Natural killer cell (primary cell): ENCODE measurements at regions not wholly inside any gene's neighbourhood (a gene's known extent, or its start where the extent isn't known, plus 50 kb on each side); places are given as distances from the start of the nearest gene placed in this dataset.

Experiments used
- ATAC-seq, 3 donors: fragments of 150-1000 bp in 2 of 3; fragments of 200-7000 bp in 1 of 3; cut with Tn5 transposase; 1 replicate in 1 of 3; 2 replicates in 2 of 3; pipeline ENCODE4 v1.10.0; 2021; ENCODE audit warnings: mild to moderate bottlenecking in 2 of 3, moderate library complexity in 2 of 3
- DNase-seq, 2 donors: peaks; one replicate each; pipeline versions ENCODE4 v3.0.0 to v3.0.0-alpha.2; 2013 to 2021; ENCODE audit warnings: mixed read lengths in 1 of 2
- H3K27ac ChIP-seq: one replicate; pipeline ENCODE4 v1.5.1; 2013; ENCODE audit warnings: mild to moderate bottlenecking, low read length
- H3K27me3 ChIP-seq: one replicate; pipeline ENCODE4 v1.6.1; 2013; ENCODE audit warnings: low read length; ENCODE audit not compliant: control insufficient read depth, insufficient read depth
- H3K36me3 ChIP-seq: one replicate; pipeline ENCODE4 v1.6.1; 2013; ENCODE audit warnings: low read length; ENCODE audit not compliant: control insufficient read depth, insufficient read depth
- H3K4me1 ChIP-seq: one replicate; pipeline ENCODE4 v1.6.1; 2013; ENCODE audit warnings: low read length; ENCODE audit not compliant: control insufficient read depth, insufficient read depth
- H3K4me3 ChIP-seq: one replicate; pipeline ENCODE4 v1.5.1; 2013; ENCODE audit warnings: low read length
- H3K9me3 ChIP-seq: one replicate; pipeline ENCODE4 v1.6.1; 2013; ENCODE audit warnings: low read length; ENCODE audit not compliant: control insufficient read depth, insufficient read depth
- H3K27ac Mint-ChIP-seq, 2 donors: one replicate each; pipeline ENCODE4 v1.8.0; 2022; ENCODE audit warnings: mild to moderate bottlenecking in 2 of 2, mixed read lengths in 2 of 2, moderate library complexity in 1 of 2
- H3K27me3 Mint-ChIP-seq, 2 donors: one replicate each; pipeline ENCODE4 v1.8.0; 2022; ENCODE audit warnings: low read depth in 2 of 2, mixed read lengths in 2 of 2
- H3K36me3 Mint-ChIP-seq: one replicate; pipeline ENCODE4 v1.8.0; 2022; ENCODE audit warnings: mixed read lengths
- H3K4me1 Mint-ChIP-seq, 2 donors: one replicate each; pipeline ENCODE4 v1.8.0; 2022; ENCODE audit warnings: mixed read lengths in 2 of 2
- H3K4me3 Mint-ChIP-seq: one replicate; pipeline ENCODE4 v1.8.0; 2022; ENCODE audit warnings: mild to moderate bottlenecking, moderate library complexity, mixed read lengths
- H3K9me3 Mint-ChIP-seq, 2 donors: one replicate each; pipeline ENCODE4 v1.8.0; 2022; ENCODE audit warnings: mixed read lengths in 2 of 2
- CTCF ChIP-seq: fragments of 200-600 bp; IDR thresholded peaks from one replicate; pipeline ENCODE4 v1.8.0; 2022; ENCODE audit warnings: antibody characterized with exemption
- WGBS: methylation state at CpG from one replicate; pipeline ENCODE4 v1.1.7; 2013; ENCODE audit warnings: missing lambda C conversion rate; ENCODE audit not compliant: insufficient coverage; 5-methylcytosine and 5-hydroxymethylcytosine counted together
- intact Hi-C: fragments of 100-400 bp; cut with micrococcal nuclease; formaldehyde crosslinking; loops from one replicate; pipeline ENCODE4 v1.14.2; 2022

GRCh38 chr2:221926327-221926726 is 354.2 kb upstream of the EPHA4 start:
- Histone ChIP-seq H3K4me3 (no peak overlapping the region), H3K36me3 (no peaks in the 10 kb centered on the region), H3K27ac (no peak overlapping the region), H3K9me3 (no peaks in the 10 kb centered on the region), H3K4me1 (no peaks in the 10 kb centered on the region), H3K27me3 (no peaks in the 10 kb centered on the region)
- no peaks in the 10 kb centered on the region for H3K27me3 Mint-ChIP-seq
- 88% methylated on average over 1 of the region's 2 CpGs for WGBS
- H3K36me3 Mint-ChIP-seq = no peaks in the 10 kb centered on the region
- DNase-seq (no peak), ATAC-seq (no peak)
- intact Hi-C loops = no loop called here
- H3K4me1 Mint-ChIP-seq = no peaks in the 10 kb centered on the region
- H3K27ac Mint-ChIP-seq = no peak overlapping the region
- TF ChIP-seq CTCF = no peak
- H3K9me3 Mint-ChIP-seq = peaks cover 0 to 2% of the 10 kb centered on the region in 2 donors
- H3K4me3 Mint-ChIP-seq = no peak overlapping the region

- no peak for DNase-seq
- intact Hi-C loops = no loop called here
- Mint-ChIP-seq H3K27ac (no peak overlapping the region), H3K9me3 (peaks cover 0 to under 1% of the 10 kb centered on the region in 2 donors), H3K4me3 (no peak overlapping the region), H3K27me3 (no peaks in the 10 kb centered on the region), H3K4me1 (no peaks in the 10 kb centered on the region), H3K36me3 (no peaks in the 10 kb centered on the region)
- Histone ChIP-seq H3K27me3 (no peaks in the 10 kb centered on the region), H3K4me3 (no peak overlapping the region), H3K9me3 (no peaks in the 10 kb centered on the region), H3K4me1 (no peaks in the 10 kb centered on the region), H3K36me3 (no peaks in the 10 kb centered on the region), H3K27ac (no peak overlapping the region)
- TF ChIP-seq CTCF = no peak
- ATAC-seq = no peak
Observed at GRCh38 chr2:221924576-221924975, 352.5 kb upstream of the EPHA4 start.

- no peaks in the 10 kb centered on the region for H3K4me1 ChIP-seq
- ATAC-seq (no peak), DNase-seq (no peak)
- H3K27ac ChIP-seq = no peak overlapping the region
- H3K4me3 ChIP-seq = no peak overlapping the region
- TF ChIP-seq CTCF = no peak
- H3K36me3 ChIP-seq = no peaks in the 10 kb centered on the region
- H3K9me3 ChIP-seq = no peaks in the 10 kb centered on the region
- H3K27me3 Mint-ChIP-seq = no peaks in the 10 kb centered on the region
- no peak overlapping the region for H3K4me3 Mint-ChIP-seq
- 78% methylated on average over 2 of the region's 2 CpGs for WGBS
- no peaks in the 10 kb centered on the region for H3K36me3 Mint-ChIP-seq
- no peaks in the 10 kb centered on the region for H3K27me3 ChIP-seq
- H3K27ac Mint-ChIP-seq = no peak overlapping the region
- no peaks in the 10 kb centered on the region for H3K4me1 Mint-ChIP-seq
- peaks cover 0 to 6% of the 10 kb centered on the region in 2 donors for H3K9me3 Mint-ChIP-seq
- intact Hi-C loops = no loop called here
Observed at GRCh38 chr2:221915926-221916325, 343.8 kb upstream of the EPHA4 start.

GRCh38 chr2:221914334-221914880 is 342.3 kb upstream of the EPHA4 start:
- intact Hi-C loops = no loop called here
- Mint-ChIP-seq H3K27ac (no peak overlapping the region), H3K4me3 (no peak overlapping the region), H3K36me3 (no peaks in the 10 kb centered on the region), H3K4me1 (no peaks in the 10 kb centered on the region), H3K27me3 (no peaks in the 10 kb centered on the region), H3K9me3 (peaks cover 0 to 6% of the 10 kb centered on the region in 2 donors)
- no peak overlapping the region for H3K27ac ChIP-seq
- ATAC-seq (no peak), DNase-seq (no peak)
- no peaks in the 10 kb centered on the region for H3K4me1 ChIP-seq
- H3K27me3 ChIP-seq = no peaks in the 10 kb centered on the region
- H3K4me3 ChIP-seq = no peak overlapping the region
- no peaks in the 10 kb centered on the region for H3K36me3 ChIP-seq
- 61% methylated on average over 3 of the region's 3 CpGs for WGBS
- no peak for TF ChIP-seq CTCF
- H3K9me3 ChIP-seq = no peaks in the 10 kb centered on the region
